ENCODE measurements at regions not wholly inside any gene's neighbourhood (a gene's known extent, or its start where the extent isn't known, plus 50 kb on each side); places are given as distances from the start of the nearest gene placed in this dataset.
"Not testable (repeated sequence)": the region's sequence is repeated elsewhere in the genome, so short reads cannot be mapped to it uniquely, and the experiment has no call there.

DNA sequence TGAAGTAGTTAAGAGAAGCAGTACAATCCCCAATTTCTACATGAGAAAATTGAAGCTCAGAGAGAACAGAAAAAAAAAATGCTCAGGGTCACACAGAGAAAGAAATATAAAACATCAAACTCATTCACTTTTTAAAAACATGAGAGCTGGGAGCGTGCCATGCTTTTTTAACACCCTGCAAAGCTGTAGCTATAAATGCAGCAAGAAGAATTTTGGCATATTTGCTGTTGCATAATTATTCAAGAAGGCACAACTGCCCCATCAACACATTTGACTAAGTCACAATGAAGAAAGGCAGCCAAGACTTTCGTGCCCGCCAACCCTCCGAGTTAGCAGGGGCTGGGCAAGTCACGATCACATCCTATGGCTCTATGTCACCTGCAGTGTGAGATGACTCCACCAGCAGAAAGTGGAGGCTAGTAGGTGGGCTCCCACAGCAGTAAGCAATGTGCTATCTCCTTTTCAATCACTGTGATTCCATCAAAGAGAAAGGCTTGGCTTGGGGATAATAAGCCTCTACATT is 214.8 kb downstream of the DHX15 start:
- no peak for FAIRE-seq
- DNase-seq (ENCODE audit: insufficient read length, low spot score), result no peak

DNA sequence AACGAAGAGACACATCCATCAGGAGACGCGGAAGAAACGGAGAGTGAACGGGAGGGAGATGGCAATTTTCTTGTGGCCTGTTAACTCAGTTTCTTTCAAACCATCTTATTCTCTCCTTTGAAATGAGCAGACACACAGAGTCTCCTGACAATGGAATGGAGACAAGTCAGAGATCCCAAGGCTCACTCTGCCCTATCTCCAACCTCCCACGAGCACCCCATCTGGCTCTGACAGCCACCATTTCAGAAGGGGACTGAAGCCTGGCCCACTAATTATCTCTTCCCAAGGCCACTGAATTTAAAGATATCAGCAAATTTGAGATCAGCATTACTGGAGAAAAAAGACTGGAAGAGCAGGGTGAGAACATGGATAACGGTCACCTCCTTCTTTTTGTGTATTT is 215.6 kb downstream of the DHX15 start:
- FAIRE-seq (no peak), DNase-seq (ENCODE audit: insufficient read length, low spot score) (no peak)

DNA sequence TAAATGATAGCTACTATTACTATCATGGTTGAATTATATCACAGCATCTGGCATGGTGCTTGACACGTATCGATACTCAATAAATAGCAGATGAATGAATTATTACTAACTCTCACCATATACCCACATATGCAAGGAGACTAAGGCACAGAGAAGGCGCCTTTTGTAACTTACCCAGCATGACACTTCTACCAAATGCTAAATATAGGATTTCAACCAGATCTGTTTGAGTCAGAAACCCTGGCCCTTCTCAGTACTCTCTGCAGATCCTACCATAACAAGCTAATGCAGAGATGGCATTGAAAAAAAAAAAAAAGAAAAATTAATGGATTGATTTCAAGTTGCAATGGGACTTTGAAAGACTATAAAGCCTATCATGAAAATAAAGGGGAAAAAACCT is 219.5 kb downstream of the DHX15 start:
- no peak for DNase-seq (ENCODE audit: insufficient read length, low spot score)
- no peak for FAIRE-seq

DNA sequence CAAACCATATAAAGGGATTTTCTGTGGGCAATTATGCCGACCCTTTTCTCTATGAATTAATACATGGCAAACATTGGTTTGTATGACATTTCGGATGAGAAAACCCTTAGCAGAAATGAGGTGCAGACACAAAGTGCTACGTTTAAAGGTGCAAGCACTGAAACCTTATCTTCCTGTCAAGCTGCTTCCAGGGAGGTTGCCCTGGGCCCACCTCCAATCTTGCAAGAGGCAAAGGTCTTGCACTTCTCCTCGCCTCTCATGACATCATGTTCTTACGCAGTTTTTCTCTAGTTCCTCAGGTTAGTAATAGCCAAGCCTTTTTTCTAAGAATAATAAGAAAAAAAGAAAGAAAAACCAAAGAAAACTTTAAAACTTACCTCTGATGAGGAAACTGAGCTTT is 220.1 kb downstream of the DHX15 start:
- no peak for DNase-seq (ENCODE audit: insufficient read length, low spot score)
- no peak for FAIRE-seq

DNA sequence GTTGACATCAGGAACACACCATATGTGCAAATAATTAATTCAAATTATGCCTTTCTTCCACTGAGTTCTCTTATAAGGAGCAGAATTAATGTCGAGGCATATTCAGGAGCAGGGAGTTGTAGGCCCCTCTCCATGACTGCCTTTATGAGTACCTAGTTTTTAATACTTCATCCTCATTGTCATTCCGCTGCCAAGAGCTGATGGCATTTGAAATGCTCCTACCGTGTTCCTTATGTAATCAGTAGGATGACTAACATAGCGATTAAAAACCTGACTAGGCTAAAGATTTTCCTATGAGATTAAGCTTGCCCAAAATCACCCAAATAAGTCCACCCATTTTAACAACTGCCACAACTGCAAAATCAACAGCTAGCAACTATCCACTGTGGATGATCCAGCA is 220.6 kb downstream of the DHX15 start:
- FAIRE-seq, result no peak
- DNase-seq (ENCODE audit: insufficient read length, low spot score), result no peak

- DNase-seq (ENCODE audit: insufficient read length, low spot score) (no peak), FAIRE-seq (no peak)
Observed at GRCh38 chr4:24352112-24352511, 232.2 kb downstream of the DHX15 start.

DNA sequence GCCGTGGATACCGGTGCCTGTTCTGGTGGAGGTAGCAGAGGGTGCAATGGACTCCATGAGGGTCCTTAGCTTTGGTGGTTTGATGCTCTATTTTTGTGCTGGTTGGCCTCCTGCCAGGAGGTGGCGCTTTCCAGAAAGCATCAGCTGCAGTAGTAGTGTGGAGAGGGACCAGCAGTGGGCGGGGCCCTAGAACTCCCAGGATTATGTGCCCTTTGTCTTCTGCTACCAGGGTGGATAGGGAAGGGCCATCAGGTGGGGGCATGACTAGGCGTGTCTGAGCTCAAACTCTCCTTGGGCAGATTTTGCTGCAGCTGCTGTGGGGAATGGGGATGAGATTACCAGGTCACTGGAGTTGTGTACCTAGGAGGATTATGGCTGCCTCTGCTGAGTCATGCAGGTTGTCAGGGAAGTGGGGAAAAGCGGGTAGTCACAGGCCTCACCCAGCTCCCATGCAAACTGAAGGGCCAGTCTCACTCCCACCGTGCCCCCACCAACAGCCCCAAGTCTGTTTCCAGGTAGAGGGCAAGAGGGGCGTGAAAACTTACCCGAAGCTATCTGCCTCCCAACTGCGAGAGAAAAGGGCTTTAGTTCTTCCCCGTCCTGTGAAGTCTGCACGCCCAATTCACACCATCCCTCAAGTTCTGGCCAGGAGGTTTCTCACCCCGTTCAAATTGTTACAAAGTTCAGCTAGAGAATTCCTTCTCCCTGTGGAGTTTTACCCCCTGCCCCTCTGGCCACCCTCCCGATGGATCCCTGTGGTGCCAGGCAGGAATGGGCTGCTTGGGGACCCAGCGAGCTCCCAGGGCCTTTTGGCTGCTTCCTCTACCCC is 235.0 kb downstream of the DHX15 start:
- not testable (repeated sequence) for FAIRE-seq; DNase-seq (ENCODE audit: insufficient read length, low spot score)

DNA sequence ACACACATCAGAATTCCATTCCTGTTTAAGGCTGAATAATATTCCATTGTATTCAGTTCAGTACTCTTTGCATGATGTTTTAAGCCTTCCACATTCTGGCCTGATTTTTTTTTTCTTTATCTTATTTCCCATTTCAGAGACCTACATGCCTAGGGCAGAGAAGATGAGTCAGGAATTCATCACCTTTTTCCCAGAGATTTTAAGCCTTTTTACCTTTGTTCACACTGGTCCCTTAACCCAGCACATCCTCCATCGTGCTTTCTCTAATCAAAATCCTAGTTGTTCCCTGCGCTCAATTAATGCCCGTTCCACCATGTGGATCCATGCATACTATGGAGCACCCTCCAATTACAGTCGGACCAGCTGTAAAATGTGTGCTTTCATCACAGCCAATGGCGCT is 245.1 kb downstream of the DHX15 start:
- DNase-seq (ENCODE audit: insufficient read length, low spot score) (no peak), FAIRE-seq (no peak)

DNA sequence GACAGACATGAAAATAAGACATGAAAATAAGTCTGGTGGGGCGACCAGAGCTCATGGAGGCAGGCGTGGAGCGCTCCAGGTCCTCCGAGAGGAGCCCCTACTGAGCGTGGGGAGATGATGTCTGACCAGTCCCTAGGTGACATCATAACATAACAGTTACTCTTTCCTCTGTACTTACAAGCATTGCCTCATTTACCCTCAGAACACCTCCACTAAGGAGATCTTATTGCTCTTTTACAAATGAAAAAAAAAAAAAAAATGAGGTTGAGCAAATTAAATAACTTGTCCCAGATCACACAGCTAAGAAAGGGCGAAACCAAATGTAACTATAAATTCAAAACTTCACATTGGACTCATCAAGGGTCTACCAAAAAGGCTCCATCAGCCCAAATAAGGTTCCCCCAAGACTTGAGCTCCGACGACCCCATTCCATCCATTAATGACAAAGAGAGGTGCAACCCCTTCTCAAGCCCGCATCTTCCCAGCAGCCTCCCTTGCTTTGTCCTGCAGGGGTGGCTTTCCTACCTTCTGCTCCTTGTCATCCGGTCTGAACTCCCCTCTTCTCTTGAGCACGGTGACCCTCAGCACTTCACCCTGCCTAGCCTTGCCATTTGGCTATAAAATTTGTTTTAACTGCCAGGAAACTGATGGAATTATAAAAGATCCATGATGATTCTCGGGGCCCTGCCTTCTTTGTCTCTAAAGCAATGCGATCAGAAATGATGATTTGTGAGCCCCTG is 246.7 kb downstream of the DHX15 start:
- DNase-seq (ENCODE audit: insufficient read length, low spot score), result no peak

DNA sequence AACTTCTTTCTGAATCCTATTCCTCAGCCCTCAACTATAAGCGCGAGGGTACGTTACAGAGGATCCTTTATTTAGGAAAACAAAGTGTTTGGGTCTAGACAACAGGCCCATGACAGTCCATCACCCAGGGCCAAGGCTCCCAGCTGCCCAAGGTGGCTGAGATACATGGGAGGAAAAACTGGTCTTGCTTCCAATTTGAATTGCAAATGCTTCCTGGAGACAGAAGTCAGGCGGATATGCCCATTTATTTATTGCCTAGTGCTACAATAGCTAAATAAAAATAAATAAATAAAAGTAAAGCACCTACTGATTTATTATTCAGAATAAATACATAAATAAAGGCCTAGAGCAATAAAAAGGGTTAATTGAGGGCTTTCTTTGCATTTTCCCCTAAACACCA is 248.7 kb downstream of the DHX15 start:
- FAIRE-seq, result no peak

More for the DNA sequence above, 246.7 kb downstream of the DHX15 start:
- FAIRE-seq, result no peak

DNA sequence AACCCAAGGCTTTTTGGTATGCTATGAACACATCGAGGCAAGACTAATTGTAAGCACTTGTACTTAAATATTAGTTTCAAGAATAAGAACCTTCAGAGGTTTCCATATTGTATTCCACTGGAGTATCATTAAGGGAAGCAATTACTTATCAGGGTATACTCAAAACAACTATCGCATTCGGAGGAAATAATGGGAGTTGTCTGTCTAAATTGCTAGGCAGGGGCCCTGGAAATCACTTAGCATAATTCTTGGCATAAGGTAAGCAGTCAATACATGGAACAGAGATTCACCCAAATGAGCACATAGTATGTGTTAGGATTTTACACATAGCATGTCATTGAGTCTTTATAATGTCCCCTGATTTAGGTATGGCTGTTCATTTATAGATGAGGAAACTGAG is 249.4 kb downstream of the DHX15 start:
- no peak for FAIRE-seq
- DNase-seq (ENCODE audit: insufficient read length, low spot score), result no peak

More for the DNA sequence above, 248.7 kb downstream of the DHX15 start:
- DNase-seq (ENCODE audit: insufficient read length, low spot score), result no peak

GRCh38 chr4:24330573-24330972 is 253.8 kb downstream of the DHX15 start:
- DNase-seq (ENCODE audit: insufficient read length, low spot score), result no peak
- no peak for FAIRE-seq

- FAIRE-seq (no peak), DNase-seq (ENCODE audit: insufficient read length, low spot score) (no peak)
Observed at GRCh38 chr4:24330172-24330571, 254.2 kb downstream of the DHX15 start.

DNA sequence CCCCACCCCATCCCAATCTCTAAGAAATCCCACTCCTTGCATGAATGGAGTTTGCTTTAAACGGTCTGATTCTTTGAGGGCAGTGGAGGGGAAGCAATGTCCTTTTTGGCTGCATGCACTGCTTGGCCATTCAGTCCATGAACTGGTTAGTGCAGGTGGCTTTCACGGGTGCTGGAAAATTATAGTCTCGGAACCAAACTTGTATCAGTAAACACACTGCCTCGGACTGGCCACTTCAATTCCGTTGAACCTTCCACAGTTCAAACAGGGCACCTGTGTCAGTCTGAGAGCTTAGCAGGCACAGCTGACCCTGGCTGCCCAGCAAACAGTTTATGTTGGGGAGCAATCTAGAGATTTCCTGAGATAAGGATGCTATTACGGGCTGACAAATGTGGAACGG is 255.6 kb downstream of the DHX15 start:
- DNase-seq (ENCODE audit: insufficient read length, low spot score) (no peak), FAIRE-seq (no peak)

- DNase-seq (ENCODE audit: insufficient read length, low spot score), result no peak
- no peak for FAIRE-seq
Observed at GRCh38 chr4:24328310-24328709, 256.0 kb downstream of the DHX15 start.

- DNase-seq (ENCODE audit: insufficient read length, low spot score) (no peak), FAIRE-seq (no peak)
Observed at GRCh38 chr4:24322995-24323394, 261.4 kb downstream of the DHX15 start.

GRCh38 chr4:24322511-24322910 is 261.8 kb downstream of the DHX15 start:
- DNase-seq (ENCODE audit: insufficient read length, low spot score), result no peak
- no peak for FAIRE-seq

GRCh38 chr4:24321616-24322015 is 262.7 kb downstream of the DHX15 start:
- FAIRE-seq, result no peak
- no peak for DNase-seq (ENCODE audit: insufficient read length, low spot score)

GRCh38 chr4:24321131-24321530 is 263.2 kb downstream of the DHX15 start:
- no peak for DNase-seq (ENCODE audit: insufficient read length, low spot score)

GRCh38 chr4:24319387-24319786 is 265.0 kb downstream of the DHX15 start:
- FAIRE-seq, result no peak
- DNase-seq (ENCODE audit: insufficient read length, low spot score), result no peak

More at GRCh38 chr4:24321131-24321530, 263.2 kb downstream of the DHX15 start:
- no peak for FAIRE-seq

- FAIRE-seq, result no peak
- DNase-seq (ENCODE audit: insufficient read length, low spot score), result no peak
Observed at GRCh38 chr4:24315056-24315455, 269.3 kb downstream of the DHX15 start.
